Loucy (cell line): ENCODE measurements at regions not wholly inside any gene's neighbourhood (a gene's known extent, or its start where the extent isn't known, plus 50 kb on each side); places are given as distances from the start of the nearest gene placed in this dataset.
A peak's percentile ranks its signal among the peaks of the same experiment; 100 is the strongest.

Experiments used
- H2AFZ ChIP-seq: fragments of 200-600 bp; sonication (generic); 2 replicates; pipeline ENCODE4 v1.6.0; 2016; ENCODE audit warnings: antibody characterized with exemption, mild to moderate bottlenecking, low read length, moderate library complexity
- H3F3A ChIP-seq: fragments of 200-600 bp; 2 replicates; pipeline ENCODE4 v1.6.0; 2016; ENCODE audit warnings: antibody characterized with exemption, low read depth, mild to moderate bottlenecking
- H3K27me3 ChIP-seq: fragments of 200-600 bp; sonication (generic); 2 replicates; pipeline ENCODE4 v1.6.1; 2014; ENCODE audit warnings: low read length, mild to moderate bottlenecking; ENCODE audit not compliant: insufficient read depth, poor library complexity, severe bottlenecking
- H3K36me3 ChIP-seq: fragments of 200-600 bp; sonication (generic); 2 replicates; pipeline ENCODE4 v1.6.1; 2016; ENCODE audit warnings: low read length; ENCODE audit not compliant: insufficient read depth
- H3K4me1 ChIP-seq: fragments of 200-600 bp; sonication (generic); 2 replicates; pipeline ENCODE4 v1.5.1; 2014; ENCODE audit warnings: low read length, mild to moderate bottlenecking; ENCODE audit not compliant: insufficient read depth, poor library complexity, severe bottlenecking
- H3K4me2 ChIP-seq: fragments of 200-600 bp; sonication (generic); 2 replicates; pipeline ENCODE4 v1.6.0; 2014; ENCODE audit warnings: antibody characterized with exemption, low read length, low read depth, mild to moderate bottlenecking; ENCODE audit not compliant: poor library complexity, severe bottlenecking
- H3K4me3 ChIP-seq: fragments of 200-600 bp; sonication (generic); 2 replicates; pipeline ENCODE4 v1.5.1; 2014; ENCODE audit warnings: low read length, mild to moderate bottlenecking, mixed read lengths; ENCODE audit not compliant: poor library complexity, severe bottlenecking
- H3K79me2 ChIP-seq: fragments of 200-600 bp; sonication (generic); 2 replicates; pipeline ENCODE4 v1.6.1; 2014; ENCODE audit warnings: low read length; ENCODE audit not compliant: insufficient read depth
- H3K9ac ChIP-seq: fragments of 200-600 bp; sonication (generic); 2 replicates; pipeline ENCODE4 v1.6.0; 2014; ENCODE audit warnings: mild to moderate bottlenecking, low read depth, low read length, moderate library complexity; ENCODE audit not compliant: poor library complexity, severe bottlenecking
- H3K9me2 ChIP-seq: fragments of 200-600 bp; sonication (generic); replicated peaks from 2 replicates; pipeline ENCODE4 v1.6.1; 2016; ENCODE audit warnings: low read depth, low read length, mixed read lengths
- H3K9me3 ChIP-seq: fragments of 200-600 bp; sonication (generic); 2 replicates; pipeline ENCODE4 v1.6.1; 2014; ENCODE audit warnings: mild to moderate bottlenecking, antibody characterized with exemption, low read length, low read depth; ENCODE audit not compliant: insufficient read depth
- H4K20me1 ChIP-seq: fragments of 200-600 bp; sonication (generic); 2 replicates; pipeline ENCODE4 v1.6.0; 2014; ENCODE audit warnings: antibody characterized with exemption, low read length, mild to moderate bottlenecking; ENCODE audit not compliant: insufficient read depth, poor library complexity, severe bottlenecking
- CTCF ChIP-seq: fragments of 200-600 bp; sonication (generic); conservative IDR thresholded peaks from 2 replicates; pipeline ENCODE4 v1.5.1; 2014; ENCODE audit warnings: mild to moderate bottlenecking, antibody characterized with exemption, low read length
- EZH2phosphoT487 ChIP-seq: fragments of 200-600 bp; IDR thresholded peaks from 2 replicates; pipeline ENCODE4 v1.6.1; 2018; ENCODE audit warnings: antibody characterized with exemption, mild to moderate bottlenecking, moderate library complexity, borderline replicate concordance

DNA sequence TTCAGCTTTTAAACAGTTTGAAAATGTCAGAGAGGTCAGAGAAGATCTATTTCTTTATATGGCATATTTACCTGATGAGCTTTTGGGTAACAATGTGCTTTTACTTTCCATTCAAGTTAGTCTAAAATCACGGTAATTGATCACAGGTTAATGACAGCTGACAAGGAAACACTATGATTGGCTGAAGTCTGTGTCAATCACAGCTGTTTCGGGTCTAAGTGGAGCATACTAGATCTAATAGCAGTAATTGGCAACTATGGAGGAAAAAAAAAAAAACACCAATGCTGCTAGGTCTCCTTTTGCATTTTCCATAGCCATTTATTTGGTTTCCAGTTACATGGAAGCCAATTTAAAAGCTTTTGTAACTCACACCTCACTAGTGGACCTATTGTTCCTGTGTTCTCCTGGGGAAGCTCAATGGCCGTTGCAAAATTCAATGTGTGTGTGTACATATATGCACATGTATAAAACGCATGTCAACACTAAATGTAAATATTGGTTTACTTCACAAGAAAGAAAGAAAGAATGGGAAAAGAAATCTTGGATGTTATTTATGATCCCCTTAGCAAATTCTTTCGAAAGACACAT is 568.3 kb upstream of the ZFHX3 start:
- no peaks in the 10 kb centered on the region for H3K4me1 ChIP-seq
- no peak for TF ChIP-seq CTCF
- H3K79me2 ChIP-seq, result no peaks in the 10 kb centered on the region
- H3K36me3 ChIP-seq, result no peaks in the 10 kb centered on the region
- H3K9ac ChIP-seq, result no peak overlapping the region
- H3F3A ChIP-seq, result no peaks in the 10 kb centered on the region
- H3K4me2 ChIP-seq, result no peak overlapping the region
- H3K27me3 ChIP-seq, result no peaks in the 10 kb centered on the region
- no peak overlapping the region for H3K4me3 ChIP-seq
- H2AFZ ChIP-seq, result 0 out of 2 replicates have a peak overlapping the region, but pooled peaks have one; percentile 42
- no peaks in the 10 kb centered on the region for H3K9me2 ChIP-seq
- no peaks in the 10 kb centered on the region for H4K20me1 ChIP-seq
- H3K9me3 ChIP-seq, result no peaks in the 10 kb centered on the region

- H3K36me3 ChIP-seq, result no peaks in the 10 kb centered on the region
- no peak overlapping the region for H3K4me3 ChIP-seq
- no peaks in the 10 kb centered on the region for H3K9me3 ChIP-seq
- peaks cover under 1% of the 10 kb centered on the region for H3K27me3 ChIP-seq
- no peak overlapping the region for H3K4me2 ChIP-seq
- no peak for TF ChIP-seq EZH2phosphoT487
- no peak for TF ChIP-seq CTCF
- H4K20me1 ChIP-seq, result no peaks in the 10 kb centered on the region
- H3F3A ChIP-seq, result no peaks in the 10 kb centered on the region
- H3K79me2 ChIP-seq, result no peaks in the 10 kb centered on the region
- H3K4me1 ChIP-seq, result no peaks in the 10 kb centered on the region
- H2AFZ ChIP-seq, result no peak overlapping the region
- no peak overlapping the region for H3K9ac ChIP-seq
- no peaks in the 10 kb centered on the region for H3K9me2 ChIP-seq
These were observed 567.4 kb upstream of the ZFHX3 start for GRCh38 chr16:73615071-73615940.

DNA sequence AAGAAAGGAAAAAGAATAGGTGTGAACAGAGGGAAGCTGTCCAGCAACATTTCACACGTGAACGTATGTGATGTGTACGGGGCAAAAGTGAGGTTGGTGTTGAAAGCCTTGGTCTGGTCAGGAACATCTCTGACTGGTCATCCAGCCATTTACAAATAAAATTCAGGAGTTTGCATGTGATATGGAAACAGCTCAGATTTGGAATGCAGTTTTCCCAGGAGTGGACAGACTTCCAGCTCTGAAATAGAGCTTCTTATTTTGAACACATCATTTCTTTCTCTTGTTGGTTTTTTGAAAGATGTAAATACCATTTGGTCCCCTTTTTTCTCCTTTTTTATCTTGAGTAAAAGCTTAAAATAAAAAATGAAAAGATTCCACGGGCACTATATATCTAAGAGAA is 566.2 kb upstream of the ZFHX3 start:
- H4K20me1 ChIP-seq, result no peaks in the 10 kb centered on the region
- TF ChIP-seq EZH2phosphoT487 (no peak), CTCF (no peak)
- no peak overlapping the region for H3K9ac ChIP-seq
- H3K27me3 ChIP-seq, result peaks cover 7% of the 10 kb centered on the region
- H3K9me2 ChIP-seq, result no peaks in the 10 kb centered on the region
- no peak overlapping the region for H3K4me2 ChIP-seq
- H3K79me2 ChIP-seq, result no peaks in the 10 kb centered on the region
- no peaks in the 10 kb centered on the region for H3K36me3 ChIP-seq
- H2AFZ ChIP-seq, result no peak overlapping the region
- H3F3A ChIP-seq, result no peaks in the 10 kb centered on the region
- H3K4me3 ChIP-seq, result no peak overlapping the region
- H3K9me3 ChIP-seq, result no peaks in the 10 kb centered on the region
- H3K4me1 ChIP-seq, result no peaks in the 10 kb centered on the region
